HUDEP-2 (cell line): ENCODE measurements at regions not wholly inside any gene's neighbourhood (a gene's known extent, or its start where the extent isn't known, plus 50 kb on each side); places are given as distances from the start of the nearest gene placed in this dataset.
"Not testable (repeated sequence)": the region's sequence is repeated elsewhere in the genome, so short reads cannot be mapped to it uniquely, and the experiment has no call there.

Experiments used
- DNase-seq, 76 experiments: peaks; one replicate each; lab custom pipeline; 2025; ENCODE audit not compliant: unreplicated experiment in 76 of 76; lab: John Stamatoyannopoulos, UW

GRCh38 chr7:109391240-109391639, 821.6 kb downstream of the DNAJB9 start:
- DNase-seq, result no peak

- DNase-seq, result no peak
These were observed 832.4 kb downstream of the DNAJB9 start for GRCh38 chr7:109402107-109402506.

GRCh38 chr7:109407756-109408155, 838.1 kb downstream of the DNAJB9 start:
- DNase-seq, result no peak

GRCh38 chr7:109437957-109438356, 868.3 kb downstream of the DNAJB9 start:
- no peak for DNase-seq

- no peak for DNase-seq
These were observed 880.1 kb downstream of the DNAJB9 start for GRCh38 chr7:109449760-109450159.

GRCh38 chr7:109456116-109456515, 886.4 kb downstream of the DNAJB9 start:
- DNase-seq, result no peak

- no peak for DNase-seq
These were observed 890.6 kb downstream of the DNAJB9 start for GRCh38 chr7:109460296-109460695.

GRCh38 chr7:109462171-109462570, 892.5 kb downstream of the DNAJB9 start:
- no peak for DNase-seq

- not testable (repeated sequence) for DNase-seq
These were observed 898.1 kb downstream of the DNAJB9 start for GRCh38 chr7:109467729-109468128.

GRCh38 chr7:109473172-109473571, 903.5 kb downstream of the DNAJB9 start:
- DNase-seq, result no peak

- DNase-seq, result no peak
These were observed 906.7 kb downstream of the DNAJB9 start for GRCh38 chr7:109476409-109476808.

- DNase-seq, result no peak
These were observed 909.7 kb downstream of the DNAJB9 start for GRCh38 chr7:109479388-109479787.

GRCh38 chr7:109490607-109491006, 920.9 kb downstream of the DNAJB9 start:
- not testable (repeated sequence) for DNase-seq

- no peak for DNase-seq
These were observed 927.4 kb downstream of the DNAJB9 start for GRCh38 chr7:109497053-109497452.

GRCh38 chr7:109498131-109498530, 928.5 kb downstream of the DNAJB9 start:
- no peak for DNase-seq

GRCh38 chr7:109503421-109503820, 933.7 kb downstream of the DNAJB9 start:
- DNase-seq, result no peak

GRCh38 chr7:109522585-109522984, 952.9 kb downstream of the DNAJB9 start:
- DNase-seq, result no peak

GRCh38 chr7:109527833-109528232, 958.2 kb downstream of the DNAJB9 start:
- DNase-seq, result no peak

GRCh38 chr7:109529712-109530111, 960.0 kb downstream of the DNAJB9 start:
- DNase-seq, result no peak

- DNase-seq, result no peak
These were observed 962.8 kb downstream of the DNAJB9 start for GRCh38 chr7:109532262-109532992.

- DNase-seq, result no peak
These were observed 976.0 kb downstream of the DNAJB9 start for GRCh38 chr7:109545686-109546085.

- no peak for DNase-seq
These were observed 980.0 kb downstream of the DNAJB9 start for GRCh38 chr7:109549471-109550193.
